ENCODE measurements at regions not wholly inside any gene's neighbourhood (a gene's known extent, or its start where the extent isn't known, plus 50 kb on each side); places are given as distances from the start of the nearest gene placed in this dataset.
"Not testable (repeated sequence)": the region's sequence is repeated elsewhere in the genome, so short reads cannot be mapped to it uniquely, and the experiment has no call there.

DNA sequence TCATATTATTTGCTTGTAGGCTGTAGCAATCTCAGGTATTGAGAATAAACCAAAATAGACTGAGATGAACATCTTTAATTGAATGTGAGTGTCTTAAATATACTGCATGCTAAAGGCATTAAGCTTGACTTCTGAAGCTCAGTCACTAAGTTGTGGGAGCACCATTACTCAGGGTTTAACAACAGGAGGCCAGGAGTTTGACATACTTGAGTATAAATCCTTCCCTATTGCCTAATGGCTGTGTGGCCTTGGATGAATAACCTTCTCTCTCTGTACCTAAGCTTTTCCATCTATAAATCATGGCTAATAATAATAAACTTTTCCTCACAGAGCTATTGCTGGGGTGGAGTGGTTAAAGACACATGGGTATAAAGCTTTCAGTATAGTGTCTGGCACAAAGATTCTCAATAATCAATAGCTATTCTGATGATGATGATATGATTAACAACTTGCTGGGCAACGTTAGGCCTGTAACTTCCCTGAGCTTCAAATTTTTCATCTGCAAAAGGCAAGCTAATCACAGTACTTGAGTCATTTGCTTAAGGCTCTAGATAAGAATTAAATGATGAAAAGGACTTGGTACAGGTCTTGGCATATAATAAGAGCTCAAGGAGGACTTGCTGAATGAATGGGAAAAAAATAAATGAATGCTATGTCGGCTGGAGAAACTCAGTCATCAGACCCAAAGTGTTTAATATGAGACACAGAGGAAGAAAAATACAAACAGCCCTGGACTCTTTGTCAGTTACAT lies 174.0 kb upstream of the IL12B start:
- DNase-seq, result peak; percentile 0

- DNase-seq, result no peak
These were observed 174.6 kb upstream of the IL12B start for GRCh38 chr5:159504857-159505304.

- DNase-seq, result no peak
These were observed 176.8 kb upstream of the IL12B start for GRCh38 chr5:159507055-159507454.

GRCh38 chr5:159507661-159508060 lies 177.4 kb upstream of the IL12B start:
- no peak for DNase-seq

- no peak for DNase-seq
These were observed 178.1 kb upstream of the IL12B start for GRCh38 chr5:159508344-159508743.

GRCh38 chr5:159509002-159509660 lies 178.8 kb upstream of the IL12B start:
- no peak for DNase-seq

GRCh38 chr5:159510282-159510681 lies 180.0 kb upstream of the IL12B start:
- peak; percentile 10 for DNase-seq

DNA sequence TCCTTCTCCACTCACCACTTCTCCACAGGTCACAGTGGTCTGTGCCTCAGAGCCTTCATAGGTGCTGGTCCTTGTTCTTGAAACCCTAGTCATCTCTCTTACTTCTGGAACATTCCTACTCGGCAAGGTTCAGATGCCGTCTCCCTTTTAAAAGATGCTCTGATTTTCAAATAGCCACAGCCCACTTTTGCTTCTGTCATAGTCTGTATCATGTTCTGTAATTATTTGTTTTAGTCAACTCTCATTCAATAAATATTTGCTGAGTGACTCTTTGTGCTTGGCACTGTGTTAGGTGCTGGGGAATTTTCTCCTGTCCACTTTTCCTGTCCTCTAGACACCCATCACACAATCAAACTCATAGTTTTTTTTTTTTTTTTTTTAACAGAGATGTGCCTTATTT lies 181.3 kb upstream of the IL12B start:
- no peak for DNase-seq

DNA sequence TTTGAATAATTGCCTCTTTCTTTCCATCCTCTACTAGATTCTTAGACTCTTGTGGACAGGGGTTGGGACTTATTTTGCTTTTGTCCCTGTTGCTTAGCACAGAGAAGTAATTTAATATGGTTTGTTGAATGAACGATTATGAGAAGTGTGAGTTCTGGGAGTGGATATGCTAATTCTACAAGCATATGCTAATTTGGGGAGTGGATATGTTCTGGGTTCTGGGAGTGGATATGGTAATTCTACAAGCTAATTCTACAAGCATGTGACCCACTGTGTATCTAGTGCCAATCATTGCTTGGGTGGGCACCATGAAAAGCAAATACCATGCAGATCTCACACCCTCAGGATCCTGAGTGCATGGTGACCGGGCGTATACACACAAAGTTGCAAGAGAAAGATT lies 181.8 kb upstream of the IL12B start:
- no peak for DNase-seq

GRCh38 chr5:159514229-159514810 lies 184.0 kb upstream of the IL12B start:
- DNase-seq, result no peak

GRCh38 chr5:159515197-159515596 lies 184.9 kb upstream of the IL12B start:
- DNase-seq, result no peak

DNA sequence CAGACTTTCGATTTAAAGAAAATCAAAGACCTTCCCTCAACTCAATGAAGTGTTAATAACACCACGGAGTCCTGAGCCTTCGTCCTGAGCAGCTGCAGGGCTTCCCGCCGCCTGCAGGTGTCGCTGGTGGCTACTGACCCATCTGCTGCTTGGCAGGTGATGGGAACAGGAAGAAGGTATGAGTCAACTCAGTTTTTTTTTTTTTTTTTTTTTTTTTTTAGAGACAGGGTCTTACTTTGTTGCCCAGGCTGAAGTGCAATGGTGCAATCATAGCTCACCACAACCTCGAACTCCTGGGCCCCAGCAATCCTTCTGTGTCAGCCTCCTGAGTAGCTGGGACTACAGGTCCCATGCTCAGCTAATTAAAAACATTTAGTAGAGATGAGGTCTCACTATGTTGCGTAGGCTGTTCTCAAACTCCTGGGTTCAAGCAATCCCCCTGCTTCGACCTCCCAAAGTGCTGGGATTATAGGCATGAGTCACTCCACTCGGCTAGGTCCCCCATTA lies 185.7 kb upstream of the IL12B start:
- DNase-seq, result peak; percentile 71

- no peak for DNase-seq
These were observed 188.1 kb upstream of the IL12B start for GRCh38 chr5:159518371-159518770.

GRCh38 chr5:159519365-159519764 lies 189.1 kb upstream of the IL12B start:
- peak; percentile 24 for DNase-seq

GRCh38 chr5:159522841-159523240 lies 192.6 kb upstream of the IL12B start:
- no peak for DNase-seq

DNA sequence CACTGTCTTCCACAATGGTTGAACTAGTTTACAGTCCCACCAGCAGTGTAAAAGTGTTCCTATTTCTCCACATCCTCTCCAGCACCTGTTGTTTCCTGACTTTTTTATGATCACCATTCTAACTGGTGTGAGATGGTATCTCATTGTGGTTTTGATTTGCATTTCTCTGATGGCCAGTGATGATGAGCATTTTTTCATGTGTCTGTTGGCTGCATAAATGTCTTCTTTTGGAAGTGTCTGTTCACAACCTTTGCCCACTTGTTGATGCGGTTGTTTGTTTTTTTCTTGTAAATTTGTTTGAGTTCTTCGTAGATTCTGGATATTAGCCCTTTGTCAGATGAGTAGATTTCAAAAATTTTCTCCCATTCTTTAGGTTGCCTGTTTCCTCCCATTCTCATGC lies 194.0 kb upstream of the IL12B start:
- DNase-seq, result not testable (repeated sequence)

GRCh38 chr5:159525117-159525516 lies 194.8 kb upstream of the IL12B start:
- no peak for DNase-seq

DNA sequence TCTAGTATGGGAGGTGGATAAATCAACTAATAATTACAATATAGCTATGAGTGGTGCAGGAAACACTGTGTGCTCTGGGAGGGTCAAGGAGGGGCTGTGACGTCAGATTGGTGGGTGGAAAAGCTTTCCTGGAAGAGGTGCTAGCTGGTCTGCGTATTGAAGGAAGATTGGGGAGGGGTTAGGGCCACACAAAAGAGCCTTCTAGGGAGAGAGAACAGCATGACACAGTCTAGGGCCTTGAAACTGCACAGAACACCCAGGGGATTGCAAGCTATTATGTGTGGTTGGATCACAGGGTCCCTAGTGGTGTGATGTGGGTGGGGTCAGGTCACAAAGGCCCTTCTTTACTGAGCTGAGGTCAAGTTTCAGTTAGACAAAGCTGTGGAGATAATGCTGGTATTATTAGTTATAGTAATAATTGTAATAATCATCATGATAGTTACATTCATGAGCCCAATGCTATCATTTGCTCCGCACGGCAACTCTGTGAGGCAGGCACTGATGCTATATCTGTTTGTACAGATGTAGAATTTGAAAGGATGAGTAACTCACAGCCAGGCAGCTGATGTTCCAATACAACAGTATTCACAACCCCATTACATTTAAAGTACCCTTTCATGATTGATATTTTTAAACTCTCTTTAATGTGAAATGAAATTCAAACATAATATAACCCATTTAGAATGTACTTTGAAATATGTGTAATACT lies 197.4 kb upstream of the IL12B start:
- DNase-seq, result no peak

DNA sequence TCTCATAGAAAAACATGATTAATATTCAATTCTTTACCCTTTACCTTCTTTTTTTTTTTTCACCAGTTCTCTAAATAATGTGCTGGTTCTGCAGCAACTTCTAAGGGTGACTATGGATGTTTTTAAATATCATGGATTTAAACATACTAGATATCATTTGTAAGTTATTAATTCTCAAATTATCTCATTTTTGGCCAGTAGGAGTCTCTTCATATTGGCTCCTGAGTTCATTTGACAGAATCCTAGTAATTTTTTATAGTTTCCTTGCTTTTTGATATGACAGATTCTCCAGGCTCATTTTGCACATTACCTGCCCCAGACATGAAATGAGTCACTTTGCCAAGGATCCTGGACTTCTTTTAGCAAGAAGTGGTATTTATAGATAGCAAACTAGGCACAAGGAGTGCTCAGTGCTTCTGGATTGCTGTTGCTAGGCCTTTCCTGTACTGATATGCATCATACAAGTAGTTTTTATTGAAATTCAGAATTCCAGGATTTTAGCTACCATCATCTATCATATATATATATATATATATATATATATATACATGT lies 201.3 kb upstream of the IL12B start:
- no peak for DNase-seq

DNA sequence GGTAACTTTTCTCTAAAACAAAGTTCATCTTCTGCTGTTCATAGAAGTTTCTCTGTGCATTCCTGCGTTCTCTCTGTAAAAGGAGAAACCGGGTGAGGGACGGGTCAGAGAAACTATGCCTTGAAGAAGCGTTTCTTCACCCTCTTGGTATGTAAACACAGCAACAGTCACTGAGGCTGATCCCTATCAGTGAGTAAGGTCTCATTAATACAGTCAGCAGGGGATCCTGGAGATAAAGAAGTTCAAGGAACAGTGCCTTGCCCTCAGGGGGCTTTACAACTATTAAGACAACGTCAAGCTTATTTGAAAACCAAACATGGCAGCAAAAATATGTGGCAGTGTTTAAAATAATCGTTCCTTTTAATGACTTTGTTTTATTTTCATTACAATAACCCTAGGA lies 202.9 kb upstream of the IL12B start:
- DNase-seq, result no peak

DNA sequence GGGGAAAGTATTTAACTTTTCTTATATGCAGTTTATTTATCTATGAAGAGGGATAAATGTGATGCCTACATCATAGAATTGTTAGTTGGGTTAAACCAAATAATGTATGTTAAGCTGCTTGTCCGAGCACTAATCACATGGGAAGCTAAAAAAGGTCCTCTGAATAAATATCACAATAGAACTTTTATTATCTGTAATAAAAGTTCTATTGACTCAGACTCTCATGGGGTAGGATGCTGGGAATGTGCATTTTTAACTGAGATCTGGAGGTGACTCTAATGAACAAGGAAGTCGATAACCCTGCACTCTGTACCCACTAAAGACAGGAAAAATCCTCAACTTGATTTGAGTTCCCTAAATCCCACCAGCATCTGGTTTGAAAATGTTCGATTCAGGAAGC lies 205.9 kb upstream of the IL12B start:
- no peak for DNase-seq

DNA sequence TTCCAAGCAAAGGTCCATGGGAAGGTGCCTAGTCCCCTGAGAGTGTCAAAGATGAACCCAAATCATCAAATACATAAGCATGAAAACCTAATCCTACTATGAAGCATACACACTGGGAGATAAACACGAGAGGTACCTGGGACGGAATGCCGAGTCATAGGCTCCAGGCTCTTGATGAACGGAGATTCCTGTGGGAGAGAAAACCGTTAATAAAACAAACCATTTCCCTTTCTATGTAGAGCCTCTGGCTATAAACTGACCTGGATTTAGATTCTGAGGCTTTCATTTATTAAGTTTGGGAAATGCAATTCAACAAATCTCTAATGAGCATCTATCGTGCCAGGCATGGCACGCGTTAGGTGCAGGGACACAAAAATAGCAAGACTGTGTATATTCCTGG lies 206.4 kb upstream of the IL12B start:
- DNase-seq, result no peak

DNA sequence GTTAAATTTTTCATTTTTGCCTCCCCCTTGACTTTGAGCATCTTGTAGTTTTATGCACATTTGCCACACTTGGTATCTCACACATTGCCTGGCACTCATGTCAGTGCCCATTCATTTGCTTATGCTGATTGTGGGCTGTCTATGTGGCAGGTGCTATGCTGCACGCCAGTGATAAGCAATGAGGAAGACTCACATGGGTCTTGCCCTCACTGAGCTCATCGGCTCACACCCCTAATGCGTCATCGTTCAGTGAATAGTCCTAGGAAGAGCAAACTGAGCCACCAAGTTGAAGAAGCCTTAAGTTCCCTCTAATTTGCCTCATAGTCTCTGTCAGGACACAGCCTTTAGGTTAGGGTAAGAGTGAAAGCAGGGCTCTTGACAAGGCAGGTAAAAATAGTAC lies 209.4 kb upstream of the IL12B start:
- DNase-seq, result no peak
